SU-DHL-6 (cell line): ENCODE measurements at regions not wholly inside any gene's neighbourhood (a gene's known extent, or its start where the extent isn't known, plus 50 kb on each side); places are given as distances from the start of the nearest gene placed in this dataset.

Source experiments
- EZH2phosphoT487 ChIP-seq: fragments of 200-600 bp; sonication (generic), shearing (Covaris generic); conservative IDR thresholded peaks from 2 replicates; pipeline ENCODE4 v1.6.1; 2018; ENCODE audit warnings: mild to moderate bottlenecking, antibody characterized with exemption, low read length, moderate library complexity, mixed read lengths
- TF ChIP-seq, protein P1 (sequence below): fragments of 200-600 bp; sonication (generic); IDR thresholded peaks from one replicate; pipeline ENCODE4 v1.5.1; 2017; ENCODE audit warnings: antibody characterized with exemption, mild to moderate bottlenecking, low read length, moderate library complexity; ENCODE audit not compliant: insufficient read depth, poor library complexity, severe bottlenecking

DNA sequence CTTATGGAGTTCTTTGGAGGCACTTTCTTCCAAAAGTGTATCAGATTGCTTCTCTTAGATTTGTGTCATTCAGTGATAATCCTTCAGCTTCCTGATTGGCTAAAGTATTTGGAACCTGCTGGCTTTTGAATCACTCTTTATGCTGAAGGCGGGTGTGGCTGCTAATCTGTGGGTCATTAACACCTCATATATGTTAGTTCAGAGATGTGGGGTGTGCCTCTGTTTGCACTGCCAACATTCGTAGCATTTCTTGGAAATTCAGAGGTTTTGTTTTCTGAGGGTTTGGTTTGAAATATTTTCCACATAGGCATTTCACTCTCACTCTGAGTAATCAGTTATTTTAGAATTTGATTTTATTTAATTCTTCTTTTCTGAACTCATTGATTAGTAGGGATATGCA is 1604.4 kb upstream of the ACVR2A start:
- TF ChIP-seq, protein P1, sequence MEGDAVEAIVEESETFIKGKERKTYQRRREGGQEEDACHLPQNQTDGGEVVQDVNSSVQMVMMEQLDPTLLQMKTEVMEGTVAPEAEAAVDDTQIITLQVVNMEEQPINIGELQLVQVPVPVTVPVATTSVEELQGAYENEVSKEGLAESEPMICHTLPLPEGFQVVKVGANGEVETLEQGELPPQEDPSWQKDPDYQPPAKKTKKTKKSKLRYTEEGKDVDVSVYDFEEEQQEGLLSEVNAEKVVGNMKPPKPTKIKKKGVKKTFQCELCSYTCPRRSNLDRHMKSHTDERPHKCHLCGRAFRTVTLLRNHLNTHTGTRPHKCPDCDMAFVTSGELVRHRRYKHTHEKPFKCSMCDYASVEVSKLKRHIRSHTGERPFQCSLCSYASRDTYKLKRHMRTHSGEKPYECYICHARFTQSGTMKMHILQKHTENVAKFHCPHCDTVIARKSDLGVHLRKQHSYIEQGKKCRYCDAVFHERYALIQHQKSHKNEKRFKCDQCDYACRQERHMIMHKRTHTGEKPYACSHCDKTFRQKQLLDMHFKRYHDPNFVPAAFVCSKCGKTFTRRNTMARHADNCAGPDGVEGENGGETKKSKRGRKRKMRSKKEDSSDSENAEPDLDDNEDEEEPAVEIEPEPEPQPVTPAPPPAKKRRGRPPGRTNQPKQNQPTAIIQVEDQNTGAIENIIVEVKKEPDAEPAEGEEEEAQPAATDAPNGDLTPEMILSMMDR, result no peak
- TF ChIP-seq EZH2phosphoT487, result no peak
